Astrocyte of the cerebellum (primary cell): ENCODE measurements at regions not wholly inside any gene's neighbourhood (a gene's known extent, or its start where the extent isn't known, plus 50 kb on each side); places are given as distances from the start of the nearest gene placed in this dataset.
"Not testable (repeated sequence)": the region's sequence is repeated elsewhere in the genome, so short reads cannot be mapped to it uniquely, and the experiment has no call there.

Experiments used
- DNase-seq: peaks from one replicate; pipeline ENCODE4 v3.0.0-alpha.2; 2011; ENCODE audit warnings: low read depth
- H3K4me3 ChIP-seq: 2 replicates; pipeline ENCODE4 v1.5.1; 2011; ENCODE audit warnings: mild to moderate bottlenecking, low read depth, low read length, moderate library complexity
- in situ Hi-C: cut with HindIII; loops from 2 replicates; pipeline ENCODE4 v1.10.0; 2017; ENCODE audit warnings: low sequenced_read_pairs
- TF ChIP-seq, protein P1 (sequence below): IDR thresholded peaks from 2 replicates; pipeline ENCODE4 v1.5.1; 2012; ENCODE audit warnings: low read length, low read depth, moderate library complexity, mild to moderate bottlenecking; ENCODE audit errors: missing control alignments

DNA sequence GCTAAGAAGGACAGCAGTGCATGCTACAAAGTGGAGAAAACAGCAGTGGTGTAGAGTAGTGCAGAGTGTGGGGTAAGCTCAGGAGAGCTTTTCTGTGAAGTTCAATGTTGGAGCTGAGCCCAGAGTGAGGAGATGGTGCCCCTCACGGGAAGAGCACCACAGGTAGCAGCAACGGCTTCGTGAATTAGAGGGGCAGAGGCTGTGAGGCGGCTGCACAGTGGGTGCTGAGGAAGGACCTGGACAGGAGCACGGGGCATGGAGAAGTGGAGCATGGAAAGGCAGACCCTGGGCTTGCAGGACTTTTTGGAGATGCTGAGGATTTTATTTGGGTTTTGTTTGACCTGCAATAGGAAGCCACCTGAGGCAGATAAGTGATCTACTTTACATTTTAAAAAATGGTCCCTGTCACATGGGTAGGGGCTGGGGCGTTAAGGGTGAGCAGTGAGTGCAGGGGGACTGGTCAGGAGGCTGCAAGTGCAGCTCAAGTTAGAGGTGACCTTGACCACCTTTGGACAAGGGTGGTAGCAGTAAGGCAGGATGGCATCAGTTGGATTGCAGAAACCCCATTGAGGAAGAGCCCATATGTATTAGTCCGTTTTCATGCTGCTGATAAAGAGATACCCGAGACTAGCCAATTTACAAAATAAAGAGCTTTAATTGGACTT is 85.0 kb downstream of the MYCN start:
- no peak for DNase-seq
- in situ Hi-C loops = no loop called here
- TF ChIP-seq, protein P1, sequence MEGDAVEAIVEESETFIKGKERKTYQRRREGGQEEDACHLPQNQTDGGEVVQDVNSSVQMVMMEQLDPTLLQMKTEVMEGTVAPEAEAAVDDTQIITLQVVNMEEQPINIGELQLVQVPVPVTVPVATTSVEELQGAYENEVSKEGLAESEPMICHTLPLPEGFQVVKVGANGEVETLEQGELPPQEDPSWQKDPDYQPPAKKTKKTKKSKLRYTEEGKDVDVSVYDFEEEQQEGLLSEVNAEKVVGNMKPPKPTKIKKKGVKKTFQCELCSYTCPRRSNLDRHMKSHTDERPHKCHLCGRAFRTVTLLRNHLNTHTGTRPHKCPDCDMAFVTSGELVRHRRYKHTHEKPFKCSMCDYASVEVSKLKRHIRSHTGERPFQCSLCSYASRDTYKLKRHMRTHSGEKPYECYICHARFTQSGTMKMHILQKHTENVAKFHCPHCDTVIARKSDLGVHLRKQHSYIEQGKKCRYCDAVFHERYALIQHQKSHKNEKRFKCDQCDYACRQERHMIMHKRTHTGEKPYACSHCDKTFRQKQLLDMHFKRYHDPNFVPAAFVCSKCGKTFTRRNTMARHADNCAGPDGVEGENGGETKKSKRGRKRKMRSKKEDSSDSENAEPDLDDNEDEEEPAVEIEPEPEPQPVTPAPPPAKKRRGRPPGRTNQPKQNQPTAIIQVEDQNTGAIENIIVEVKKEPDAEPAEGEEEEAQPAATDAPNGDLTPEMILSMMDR = no peak
- no peak overlapping the region for H3K4me3 ChIP-seq

DNA sequence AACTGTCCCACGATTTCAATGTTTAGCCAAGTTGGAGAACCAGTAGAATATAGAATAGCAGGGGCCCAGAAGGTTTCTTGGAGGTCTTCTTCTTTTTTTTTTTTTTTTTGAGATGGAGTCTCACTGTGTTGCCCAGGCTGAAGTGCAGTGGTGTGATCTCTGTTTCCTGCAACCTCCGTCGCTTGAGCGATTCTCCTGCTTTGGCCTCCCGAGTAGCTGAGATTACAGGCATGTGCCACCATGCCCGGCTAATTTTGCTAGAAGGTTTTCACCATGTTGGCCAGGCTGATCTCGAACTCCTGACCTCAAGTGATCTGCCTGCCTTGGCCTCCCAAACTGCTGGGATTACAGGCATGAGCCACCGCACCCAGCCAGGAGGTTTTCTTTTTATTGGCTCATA is 84.3 kb downstream of the MYCN start:
- in situ Hi-C loops, H3K4me3 ChIP-seq, DNase-seq: not testable (repeated sequence)

DNA sequence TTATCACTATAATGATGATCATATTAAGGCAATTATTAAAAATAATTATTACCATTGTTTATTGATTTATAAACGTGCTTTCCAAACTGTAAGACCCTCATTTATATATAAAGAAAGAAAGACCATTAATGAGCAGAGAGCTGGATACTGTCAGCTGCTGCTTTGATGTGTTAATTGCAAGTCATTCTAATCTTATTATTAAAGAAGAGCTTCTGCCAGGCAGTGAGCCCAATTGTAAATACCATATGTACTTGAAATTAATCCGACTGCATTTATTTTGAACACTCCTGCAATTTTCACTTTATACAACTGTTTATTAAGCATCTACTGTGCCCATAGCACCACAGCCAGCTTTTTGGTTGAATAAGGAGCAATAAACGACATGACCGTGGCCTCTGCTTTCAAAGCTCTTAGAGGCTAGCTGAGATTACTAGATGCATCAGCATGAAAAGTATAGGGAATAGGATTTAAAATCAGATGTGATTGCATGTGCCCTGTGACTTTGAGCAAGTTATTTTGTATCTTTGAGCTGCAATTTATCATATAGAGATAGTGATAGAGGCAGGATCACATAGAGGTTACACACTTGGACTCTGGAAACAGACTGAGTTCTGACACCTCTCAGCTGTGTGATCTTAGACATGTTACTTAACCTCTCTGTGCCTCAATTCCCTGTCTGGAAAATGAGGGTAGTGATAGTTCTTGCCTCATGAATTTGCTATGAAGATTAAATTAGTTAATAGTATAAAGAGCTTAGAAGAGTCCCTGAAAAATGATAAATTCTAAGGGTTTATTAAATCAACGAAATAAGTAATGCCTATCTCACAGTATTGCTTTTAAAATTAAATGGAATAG is 83.4 kb downstream of the MYCN start:
- H3K4me3 ChIP-seq = no peak overlapping the region
- TF ChIP-seq, protein P1 = no peak
- no peak for DNase-seq
- in situ Hi-C loops = no loop called here

DNA sequence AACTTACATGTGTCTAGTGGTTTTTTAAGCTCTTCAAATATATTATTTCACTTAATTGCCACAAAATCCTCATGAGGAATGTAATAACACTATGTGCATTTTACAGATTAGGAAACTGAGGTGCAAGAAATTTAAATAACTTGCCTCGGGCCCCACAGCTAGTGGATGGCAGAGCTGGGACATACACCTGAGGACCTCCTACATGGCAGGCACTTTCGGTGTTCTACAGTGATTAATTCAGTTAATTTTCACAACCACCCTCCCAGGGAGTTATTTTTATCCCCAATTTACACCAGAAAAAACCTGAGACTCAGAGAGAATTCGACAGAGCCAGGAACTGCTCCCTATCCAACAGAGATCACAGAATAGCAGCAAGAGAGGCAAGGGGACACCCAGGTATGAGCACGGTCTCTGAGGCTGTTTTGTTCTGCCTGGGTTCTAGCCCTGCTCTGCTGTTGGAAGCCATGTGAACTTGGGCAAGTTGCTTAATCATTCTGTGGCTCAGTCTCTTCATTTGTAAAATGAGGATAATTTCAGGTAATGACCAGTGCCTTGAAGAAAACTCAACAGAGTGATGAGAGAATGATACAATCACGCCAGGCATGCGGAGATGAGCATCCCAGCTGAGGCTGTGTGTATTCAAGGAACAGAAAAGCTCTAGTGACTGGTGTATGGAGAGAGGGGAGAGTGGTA is 82.3 kb downstream of the MYCN start:
- in situ Hi-C loops = no loop called here
- no peak overlapping the region for H3K4me3 ChIP-seq
- DNase-seq = no peak
- TF ChIP-seq, protein P1 = no peak

DNA sequence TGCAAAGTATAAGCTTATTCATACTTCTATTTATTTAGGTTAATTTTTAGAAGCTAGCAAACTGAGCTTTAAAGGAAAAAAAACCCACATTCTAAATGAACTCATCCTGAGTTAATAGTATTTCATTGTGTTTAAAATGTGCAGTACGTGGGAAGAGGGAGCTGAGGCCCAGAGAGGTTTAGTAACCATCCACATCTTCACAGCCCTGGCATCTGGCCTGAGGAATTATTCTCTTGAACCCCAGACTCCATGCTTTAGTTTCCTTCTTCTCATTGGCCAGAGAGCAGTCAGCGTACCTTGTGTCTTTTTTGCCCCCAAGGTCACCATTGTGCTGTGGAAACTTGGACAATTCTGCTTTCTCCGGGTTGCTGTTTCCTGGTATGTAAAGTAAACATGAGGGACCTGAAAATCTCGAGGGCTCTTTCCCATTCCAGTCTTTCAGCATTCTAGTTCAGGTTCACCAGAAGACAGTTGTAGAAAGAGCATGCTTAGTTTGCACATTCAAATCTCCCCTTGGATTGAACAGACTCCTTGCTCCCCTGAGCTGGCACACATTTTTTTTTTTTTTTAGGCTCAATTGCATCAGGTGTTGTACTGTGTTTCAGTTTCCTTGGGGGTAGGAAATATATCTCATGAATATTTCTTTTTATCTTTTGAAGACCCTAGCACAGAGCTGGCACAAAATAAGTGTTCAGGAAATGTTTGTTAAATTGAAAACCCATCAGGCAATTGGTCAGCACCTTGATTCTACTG is 81.4 kb downstream of the MYCN start:
- in situ Hi-C loops = no loop called here
- no peak overlapping the region for H3K4me3 ChIP-seq
- DNase-seq = no peak
- TF ChIP-seq, protein P1 = no peak

DNA sequence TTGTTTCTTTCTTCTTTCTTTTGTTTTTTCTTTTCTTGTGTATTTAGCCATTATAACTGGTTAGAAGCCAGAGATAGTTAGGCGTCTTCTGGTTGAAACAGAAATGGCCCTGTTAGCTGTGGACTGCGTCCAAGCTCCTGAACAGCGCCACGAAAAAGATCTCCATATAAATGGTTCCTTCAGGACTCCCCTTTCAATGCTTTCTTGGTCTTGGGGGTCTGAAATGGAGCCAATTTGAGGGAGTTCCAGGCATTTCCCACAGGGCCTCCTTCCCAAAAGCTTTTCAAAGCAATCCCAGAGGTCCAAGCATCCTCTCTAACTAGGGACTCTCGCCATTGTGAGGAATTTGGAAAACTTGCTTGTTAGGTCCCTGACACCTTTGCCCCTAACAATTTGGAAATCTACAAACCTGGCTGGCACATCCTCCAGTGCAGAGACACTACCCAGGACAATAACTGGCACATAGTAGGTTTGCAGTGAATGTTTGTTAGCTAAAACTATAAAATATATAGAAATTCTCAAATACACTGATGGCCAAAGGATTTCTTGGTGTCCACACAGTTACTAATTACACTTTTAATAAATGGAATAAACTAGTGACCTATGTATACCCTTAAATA is 80.1 kb downstream of the MYCN start:
- in situ Hi-C loops = no loop called here
- TF ChIP-seq, protein P1 = no peak
- no peak overlapping the region for H3K4me3 ChIP-seq
- no peak for DNase-seq
